ENCODE measurements at regions not wholly inside any gene's neighbourhood (a gene's known extent, or its start where the extent isn't known, plus 50 kb on each side); places are given as distances from the start of the nearest gene placed in this dataset.
A peak's percentile ranks its signal among the peaks of the same experiment; 100 is the strongest.

DNA sequence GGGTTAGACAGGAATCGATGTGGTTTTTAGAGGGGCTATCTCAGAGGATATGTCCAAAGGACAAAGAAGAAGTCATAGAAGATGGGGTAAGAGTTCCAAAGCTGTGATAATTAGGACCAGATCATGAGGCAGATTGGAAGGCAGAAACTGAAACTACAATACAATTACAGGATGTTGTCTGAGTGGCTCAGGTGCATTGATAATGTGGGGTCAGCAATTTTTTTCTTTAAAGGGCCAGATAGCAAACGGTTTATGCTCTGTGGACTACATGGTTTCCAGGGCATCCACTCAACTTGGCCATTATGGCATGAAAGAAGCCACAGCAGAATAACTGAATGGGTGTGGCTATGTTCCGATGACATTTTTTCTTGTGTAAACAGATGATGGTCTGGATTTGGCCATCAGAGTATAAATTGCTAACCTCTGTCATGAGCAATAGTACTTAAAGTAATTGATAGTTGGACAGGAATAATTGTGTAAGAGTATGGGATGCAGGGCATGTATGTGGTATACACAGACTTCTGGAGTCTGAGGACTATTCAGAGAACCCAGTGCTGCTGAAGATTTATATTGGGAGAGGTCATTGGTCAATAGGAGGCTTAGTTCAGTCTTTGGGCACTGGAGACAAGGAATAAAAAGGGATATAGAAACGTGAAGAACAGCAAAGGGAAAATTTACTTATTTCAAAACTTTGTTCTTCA, 198.4 kb upstream of the ADGRL4 start:
- no peak overlapping the region for H4K8ac ChIP-seq (ENCODE audit: low read length)
- no peak overlapping the region for H3K4me2 ChIP-seq (ENCODE audit: low read length, poor library complexity, severe bottlenecking)
- 48% methylated on average over 3 of the region's 4 CpGs for WGBS
- H3K18ac ChIP-seq (ENCODE audit: low read depth in 1 of 2, low read length in 2 of 2): peak overlapping the region in 1 of 2 experiments; percentile 6
- no peak overlapping the region for H3K27ac ChIP-seq (ENCODE audit: low read length, poor library complexity, severe bottlenecking)
- peak; percentile 84 for DNase-seq
- H2BK5ac ChIP-seq (ENCODE audit: low read depth, low read length, poor library complexity, severe bottlenecking): no peak overlapping the region
- no peak overlapping the region for H2BK120ac ChIP-seq (ENCODE audit: low read depth, low read length)
- no peak overlapping the region for H2AK5ac ChIP-seq (ENCODE audit: low read length, severe bottlenecking)
- no peak overlapping the region for H3K4ac ChIP-seq (ENCODE audit: low read depth in 1 of 2, low read length in 2 of 2)
- no peak overlapping the region for H3K4me3 ChIP-seq (ENCODE audit: insufficient read depth in 1 of 2, low read depth in 1 of 2, low read length in 2 of 2)
- H3K14ac ChIP-seq (ENCODE audit: low read length in 2 of 2): no peak overlapping the region
- H2AFZ ChIP-seq (ENCODE audit: low read depth, low read length): no peak overlapping the region
- H2BK12ac ChIP-seq (ENCODE audit: low read length in 2 of 2): peak overlapping the region in 1 of 2 experiments; percentile 27
- no peak overlapping the region for H4K91ac ChIP-seq (ENCODE audit: low read length)
- no peak overlapping the region for H3K23ac ChIP-seq (ENCODE audit: low read length in 2 of 2)
- no peaks in the 10 kb centered on the region for H3K79me1 ChIP-seq (replicated peaks; ENCODE audit: low read length, poor library complexity, severe bottlenecking)
- no peak overlapping the region for H3K9ac ChIP-seq (ENCODE audit: low read length)
- H3K27me3 ChIP-seq (ENCODE audit: control insufficient read depth in 1 of 2, insufficient read depth in 1 of 2, low read length in 2 of 2): no peaks in the 10 kb centered on the region
- H3K36me3 ChIP-seq (ENCODE audit: control insufficient read depth in 1 of 2, insufficient read depth in 2 of 2, low read depth in 1 of 2, low read length in 2 of 2): no peaks in the 10 kb centered on the region
- H3K4me1 ChIP-seq (ENCODE audit: control insufficient read depth, insufficient read depth, low read depth, low read length): no peaks in the 10 kb centered on the region
- H2BK15ac ChIP-seq (ENCODE audit: low read depth, poor library complexity, severe bottlenecking): no peak overlapping the region
- no peaks in the 10 kb centered on the region for H3K9me3 ChIP-seq (ENCODE audit: control insufficient read depth, low read length)

GRCh38 chr1:79198832-79199231, 192.3 kb upstream of the ADGRL4 start:
- H3K36me3 ChIP-seq (ENCODE audit: control insufficient read depth in 1 of 2, insufficient read depth in 2 of 2, low read depth in 1 of 2, low read length in 2 of 2): no peaks in the 10 kb centered on the region
- peak; percentile 73 for DNase-seq
- H3K79me1 ChIP-seq (replicated peaks; ENCODE audit: low read length, poor library complexity, severe bottlenecking): no peaks in the 10 kb centered on the region
- no peak overlapping the region for H3K27ac ChIP-seq (ENCODE audit: low read length, poor library complexity, severe bottlenecking)
- no peak overlapping the region for H3K14ac ChIP-seq (ENCODE audit: low read length in 2 of 2)
- no peak overlapping the region for H3K4ac ChIP-seq (ENCODE audit: low read depth in 1 of 2, low read length in 2 of 2)
- H3K18ac ChIP-seq (ENCODE audit: low read depth in 1 of 2, low read length in 2 of 2): no peak overlapping the region
- H3K9ac ChIP-seq (ENCODE audit: low read length): no peak overlapping the region
- no peak overlapping the region for H4K8ac ChIP-seq (ENCODE audit: low read length)
- no peak overlapping the region for H3K23ac ChIP-seq (ENCODE audit: low read length in 2 of 2)
- no peak overlapping the region for H2AFZ ChIP-seq (ENCODE audit: low read depth, low read length)
- no peaks in the 10 kb centered on the region for H3K9me3 ChIP-seq (ENCODE audit: control insufficient read depth, low read length)
- no peak overlapping the region for H2AK5ac ChIP-seq (ENCODE audit: low read length, severe bottlenecking)
- no peak overlapping the region for H3K4me2 ChIP-seq (ENCODE audit: low read length, poor library complexity, severe bottlenecking)
- H2BK120ac ChIP-seq (ENCODE audit: low read depth, low read length): no peak overlapping the region
- no peak overlapping the region for H2BK15ac ChIP-seq (ENCODE audit: low read depth, poor library complexity, severe bottlenecking)
- H3K4me3 ChIP-seq (ENCODE audit: insufficient read depth in 1 of 2, low read depth in 1 of 2, low read length in 2 of 2): no peak overlapping the region
- no peaks in the 10 kb centered on the region for H3K27me3 ChIP-seq (ENCODE audit: control insufficient read depth in 1 of 2, insufficient read depth in 1 of 2, low read length in 2 of 2)
- WGBS: 29% methylated on average over 1 of the region's 2 CpGs
- H2BK5ac ChIP-seq (ENCODE audit: low read depth, low read length, poor library complexity, severe bottlenecking): no peak overlapping the region
- H2BK12ac ChIP-seq (ENCODE audit: low read length in 2 of 2): no peak overlapping the region
- no peaks in the 10 kb centered on the region for H3K4me1 ChIP-seq (ENCODE audit: control insufficient read depth, insufficient read depth, low read depth, low read length)
- H4K91ac ChIP-seq (ENCODE audit: low read length): no peak overlapping the region

- Histone ChIP-seq H3K27me3 (ENCODE audit: control insufficient read depth in 1 of 2, insufficient read depth in 1 of 2, low read length in 2 of 2) (no peaks in the 10 kb centered on the region), H2BK5ac (ENCODE audit: low read depth, low read length, poor library complexity, severe bottlenecking) (no peak overlapping the region), H3K14ac (ENCODE audit: low read length in 2 of 2) (no peak overlapping the region), H2AFZ (ENCODE audit: low read depth, low read length) (no peak overlapping the region), H3K9ac (ENCODE audit: low read length) (no peak overlapping the region), H2BK15ac (ENCODE audit: low read depth, poor library complexity, severe bottlenecking) (no peak overlapping the region), H3K27ac (ENCODE audit: low read length, poor library complexity, severe bottlenecking) (no peak overlapping the region), H3K36me3 (ENCODE audit: control insufficient read depth in 1 of 2, insufficient read depth in 2 of 2, low read depth in 1 of 2, low read length in 2 of 2) (no peaks in the 10 kb centered on the region), H3K4me3 (ENCODE audit: insufficient read depth in 1 of 2, low read depth in 1 of 2, low read length in 2 of 2) (no peak overlapping the region), H3K9me3 (ENCODE audit: control insufficient read depth, low read length) (no peaks in the 10 kb centered on the region), H4K91ac (ENCODE audit: low read length) (no peak overlapping the region), H2AK5ac (ENCODE audit: low read length, severe bottlenecking) (no peak overlapping the region), H2BK12ac (ENCODE audit: low read length in 2 of 2) (no peak overlapping the region), H2BK120ac (ENCODE audit: low read depth, low read length) (no peak overlapping the region), H3K18ac (ENCODE audit: low read depth in 1 of 2, low read length in 2 of 2) (no peak overlapping the region), H3K79me1 (replicated peaks; ENCODE audit: low read length, poor library complexity, severe bottlenecking) (no peaks in the 10 kb centered on the region), H3K4ac (ENCODE audit: low read depth in 1 of 2, low read length in 2 of 2) (no peak overlapping the region), H3K23ac (ENCODE audit: low read length in 2 of 2) (no peak overlapping the region), H3K4me1 (ENCODE audit: control insufficient read depth, insufficient read depth, low read depth, low read length) (no peaks in the 10 kb centered on the region), H4K8ac (ENCODE audit: low read length) (no peak overlapping the region), H3K4me2 (ENCODE audit: low read length, poor library complexity, severe bottlenecking) (no peak overlapping the region)
- WGBS: no CpG with 5 or more reads among the region's 2 CpGs
- peak; percentile 45 for DNase-seq
These were observed 190.9 kb upstream of the ADGRL4 start for GRCh38 chr1:79197421-79197820.

GRCh38 chr1:79196211-79196610, 189.7 kb upstream of the ADGRL4 start:
- Histone ChIP-seq H4K8ac (ENCODE audit: low read length) (no peak overlapping the region), H3K79me1 (replicated peaks; ENCODE audit: low read length, poor library complexity, severe bottlenecking) (no peaks in the 10 kb centered on the region), H3K4me2 (ENCODE audit: low read length, poor library complexity, severe bottlenecking) (no peak overlapping the region), H4K91ac (ENCODE audit: low read length) (no peak overlapping the region), H3K4me3 (ENCODE audit: insufficient read depth in 1 of 2, low read depth in 1 of 2, low read length in 2 of 2) (no peak overlapping the region), H2BK15ac (ENCODE audit: low read depth, poor library complexity, severe bottlenecking) (no peak overlapping the region), H3K27ac (ENCODE audit: low read length, poor library complexity, severe bottlenecking) (no peak overlapping the region), H3K4me1 (ENCODE audit: control insufficient read depth, insufficient read depth, low read depth, low read length) (no peaks in the 10 kb centered on the region), H3K9me3 (ENCODE audit: control insufficient read depth, low read length) (no peaks in the 10 kb centered on the region), H2AFZ (ENCODE audit: low read depth, low read length) (no peak overlapping the region), H3K36me3 (ENCODE audit: control insufficient read depth in 1 of 2, insufficient read depth in 2 of 2, low read depth in 1 of 2, low read length in 2 of 2) (no peaks in the 10 kb centered on the region), H2BK12ac (ENCODE audit: low read length in 2 of 2) (no peak overlapping the region), H3K27me3 (ENCODE audit: control insufficient read depth in 1 of 2, insufficient read depth in 1 of 2, low read length in 2 of 2) (no peaks in the 10 kb centered on the region), H3K14ac (ENCODE audit: low read length in 2 of 2) (no peak overlapping the region), H3K9ac (ENCODE audit: low read length) (no peak overlapping the region), H3K23ac (ENCODE audit: low read length in 2 of 2) (no peak overlapping the region), H2AK5ac (ENCODE audit: low read length, severe bottlenecking) (no peak overlapping the region), H2BK120ac (ENCODE audit: low read depth, low read length) (no peak overlapping the region), H3K4ac (ENCODE audit: low read depth in 1 of 2, low read length in 2 of 2) (no peak overlapping the region), H2BK5ac (ENCODE audit: low read depth, low read length, poor library complexity, severe bottlenecking) (no peak overlapping the region), H3K18ac (ENCODE audit: low read depth in 1 of 2, low read length in 2 of 2) (no peak overlapping the region)
- 100% methylated on average over 2 of the region's 2 CpGs for WGBS
- no peak for DNase-seq

All from mesenchymal stem cell (in vitro differentiated cells and primary cell).